HepG2 (cell line): ENCODE measurements at regions not wholly inside any gene's neighbourhood (a gene's known extent, or its start where the extent isn't known, plus 50 kb on each side); places are given as distances from the start of the nearest gene placed in this dataset.

Experiments
- ATAC-seq: fragments of 200-7000 bp; cut with Tn5 transposase; 3 replicates; pipeline ENCODE4 v1.9.1; 2020; ENCODE audit warnings: mild to moderate bottlenecking, moderate library complexity
- BruUV-seq: library from RNA; stranded (reverse); fragments of 400-500 nt; replicated peaks from 2 replicates; lab custom pipeline; 2021; lab: Mats Ljungman, UMichigan
- CTCF ChIA-PET: fragments of 300-600 bp; formaldehyde crosslinking; extraction: SDS; loops from one replicate; lab custom pipeline; 2021; ENCODE audit warnings: low total read pairs, inconsistent platforms, low intra/inter-chr PET ratio; lab: Yijun Ruan, JAX
- POLR2A ChIA-PET: fragments of 350-600 bp; sonication (Branson Sonifier 250); formaldehyde crosslinking; loops from one replicate; lab custom pipeline; 2020; ENCODE audit warnings: antibody characterized with exemption, inconsistent platforms; lab: Yijun Ruan, JAX
- DNase-seq: peaks from one replicate; pipeline ENCODE4 v3.0.0-alpha.2; 2015; ENCODE audit warnings: low spot score
- FAIRE-seq: peaks from 3 replicates; lab custom pipeline; 2011; peaks lifted over from hg19 to GRCh38; lab: Jason Lieb, UNC
- H2AFZ ChIP-seq: one replicate; pipeline ENCODE4 v1.6.1; 2011; ENCODE audit warnings: low read length, inconsistent platforms
- H3K27ac ChIP-seq: fragments of 300-600 bp; 3 replicates; pipeline ENCODE4 v1.8.0; 2011; ENCODE audit warnings: mixed run types, mild to moderate bottlenecking, mixed read lengths, low read length, inconsistent platforms; ENCODE audit not compliant: insufficient read depth; ENCODE audit errors: extremely low read length
- H3K27me3 ChIP-seq, 2 experiments: fragments of 200-600 bp in 1 of 2; 2 replicates in 1 of 2; 3 replicates in 1 of 2; pipeline versions ENCODE4 v1.6.0 to v1.8.0; 2011; ENCODE audit warnings: low read length in 2 of 2, mild to moderate bottlenecking in 2 of 2, moderate library complexity in 2 of 2, inconsistent platforms in 1 of 2; ENCODE audit not compliant: insufficient read depth in 2 of 2, control insufficient read depth in 1 of 2
- H3K36me3 ChIP-seq, 2 experiments: fragments of 200-600 bp in 1 of 2; replicated peaks in 1 of 2; 2 replicates in 1 of 2; 3 replicates in 1 of 2; pipeline versions ENCODE4 v1.5.1 to v1.8.0; 2011; ENCODE audit warnings: low read length in 2 of 2, inconsistent platforms in 1 of 2; ENCODE audit not compliant: insufficient read depth in 2 of 2, control insufficient read depth in 1 of 2
- H3K4me1 ChIP-seq: 2 replicates; pipeline ENCODE4 v1.5.1; 2012; ENCODE audit warnings: low read length, inconsistent platforms; ENCODE audit not compliant: insufficient read depth
- H3K4me2 ChIP-seq: 2 replicates; pipeline ENCODE4 v1.6.0; 2011; ENCODE audit warnings: low read depth, low read length, inconsistent platforms
- H3K4me3 ChIP-seq, 3 experiments: fragments of 200-600 bp in 1 of 3; sonication (generic), shearing (Covaris generic) in 1 of 3; replicated peaks in 1 of 3; 2 replicates each; pipeline ENCODE4 v1.5.1; 2011 to 2016; ENCODE audit warnings: low read length in 3 of 3, inconsistent platforms in 2 of 3, low read depth in 2 of 3, mild to moderate bottlenecking in 2 of 3, control low read depth in 1 of 3, mixed read lengths in 1 of 3; ENCODE audit not compliant: insufficient read depth in 1 of 3
- H3K79me2 ChIP-seq: one replicate; pipeline ENCODE4 v1.6.1; 2011; ENCODE audit warnings: low read length, inconsistent platforms; ENCODE audit not compliant: insufficient read depth
- H3K9ac ChIP-seq: 2 replicates; pipeline ENCODE4 v1.6.0; 2011; ENCODE audit warnings: mild to moderate bottlenecking, low read depth, low read length, inconsistent platforms; ENCODE audit not compliant: insufficient read depth
- H3K9me3 ChIP-seq: 2 replicates; pipeline ENCODE4 v1.5.1; 2012; ENCODE audit warnings: mild to moderate bottlenecking, low read length
- H4K20me1 ChIP-seq: 2 replicates; pipeline ENCODE4 v1.6.0; 2011; ENCODE audit warnings: inconsistent platforms, mild to moderate bottlenecking, low read length, moderate library complexity; ENCODE audit not compliant: insufficient read depth
- ATAD3A ChIP-seq: sonication (generic); formaldehyde crosslinking; IDR thresholded peaks from 2 replicates; pipeline ENCODE4 v1.4.0; 2020; ENCODE audit warnings: missing genetic modification reagents
- KAT7 ChIP-seq: IDR thresholded peaks from 2 replicates; pipeline ENCODE4 v1.6.1; 2018; ENCODE audit warnings: borderline replicate concordance, missing compliant biosample characterization
- NRL ChIP-seq: sonication (generic); formaldehyde crosslinking; IDR thresholded peaks from 2 replicates; pipeline ENCODE4 v1.5.0; 2020; ENCODE audit warnings: missing genetic modification reagents, mild to moderate bottlenecking, moderate library complexity, borderline replicate concordance
- THAP11 ChIP-seq: IDR thresholded peaks from 2 replicates; pipeline ENCODE4 v1.6.1; 2016; ENCODE audit warnings: missing biosample characterization, missing genetic modification reagents
- TRIM24 ChIP-seq: sonication (generic); formaldehyde crosslinking; IDR thresholded peaks from 2 replicates; pipeline ENCODE4 v1.8.0; 2022; ENCODE audit warnings: mild to moderate bottlenecking, missing genetic modification reagents
- ZNF281 ChIP-seq: sonication (generic); formaldehyde crosslinking; IDR thresholded peaks from 2 replicates; pipeline ENCODE4 v1.4.0; 2020; ENCODE audit warnings: missing genetic modification reagents, borderline replicate concordance
- ZNF513 ChIP-seq: sonication (generic); formaldehyde crosslinking; conservative IDR thresholded peaks from 2 replicates; pipeline ENCODE4 v1.5.0; 2020; ENCODE audit warnings: missing genetic modification reagents
- ZNF589 ChIP-seq: sonication (generic); formaldehyde crosslinking; conservative IDR thresholded peaks from 2 replicates; pipeline ENCODE4 v1.8.0; 2022; ENCODE audit warnings: mild to moderate bottlenecking, moderate library complexity, missing genetic modification reagents
- ZNF616 ChIP-seq: sonication (generic); formaldehyde crosslinking; IDR thresholded peaks from 2 replicates; pipeline ENCODE4 v1.5.0; 2020; ENCODE audit warnings: low read depth, mild to moderate bottlenecking, missing genetic modification reagents
- WGBS: methylation state at CpG from one replicate; pipeline ENCODE4 v1.1.6; 2017; ENCODE audit warnings: low lambda C conversion rate; 5-methylcytosine and 5-hydroxymethylcytosine counted together
- in situ Hi-C: cut with HindIII; loops from 2 replicates; pipeline ENCODE4 v1.10.0; 2017; ENCODE audit warnings: low pct_unique_long_range_greater_than_20kb; ENCODE audit not compliant: extremely low pct_ligation_motif_present
- intact Hi-C: fragments of 100-400 bp; cut with micrococcal nuclease; formaldehyde crosslinking; loops from one replicate; pipeline ENCODE4 v1.10.0; 2022; ENCODE audit not compliant: unreplicated experiment

- Histone ChIP-seq H2AFZ (no peak overlapping the region), H4K20me1 (no peaks in the 10 kb centered on the region), H3K9me3 (no peaks in the 10 kb centered on the region), H3K4me3 (no peak overlapping the region), H3K27ac (no peak overlapping the region), H3K27me3 (peaks cover 0 to 1% of the 10 kb centered on the region in 2 experiments; a peak in 1 of 5 replicates), H3K36me3 (no peaks in the 10 kb centered on the region), H3K4me1 (no peaks in the 10 kb centered on the region), H3K79me2 (no peaks in the 10 kb centered on the region), H3K9ac (no peak overlapping the region), H3K4me2 (no peak overlapping the region)
- WGBS, result 52% methylated on average over 4 of the region's 4 CpGs
- ATAC-seq (no peak), DNase-seq (no peak), FAIRE-seq (no peak)
- POLR2A ChIA-PET, result no interaction called here
- BruUV-seq, result no TSS peak
- in situ Hi-C loops, result no loop called here
- CTCF ChIA-PET, result no interaction called here
- TF ChIP-seq ZNF616 (CRISPR knock-in tag) (no peak), THAP11 (CRISPR knock-in tag) (no peak), NRL (CRISPR knock-in tag) (no peak), ZNF281 (no peak), ZNF513 (CRISPR knock-in tag) (no peak), KAT7 (CRISPR knock-in tag) (no peak), ATAD3A (CRISPR knock-in tag) (no peak), ZNF589 (CRISPR knock-in tag) (no peak), TRIM24 (CRISPR knock-in tag) (no peak)
- intact Hi-C loops, result loop anchor here (10.0 kb wide), 1 partner anchor 46 kb away; no protein-coding TSS in a partner anchor
Observed at GRCh38 chr5:175790796-175791195, 80.6 kb upstream of the CPLX2 start.
